MCF 10A (cell line): ENCODE measurements at regions not wholly inside any gene's neighbourhood (a gene's known extent, or its start where the extent isn't known, plus 50 kb on each side); places are given as distances from the start of the nearest gene placed in this dataset.

Experiments
- BruUV-seq: library from RNA; stranded (reverse); fragments of 400-500 nt; replicated peaks from 2 replicates; lab custom pipeline; 2021; lab: Mats Ljungman, UMichigan
- CTCF ChIA-PET: fragments of 300-600 bp; sonication (Branson Sonifier 250); formaldehyde crosslinking; extraction: SDS; loops from one replicate; lab custom pipeline; 2021; ENCODE audit warnings: antibody characterized with exemption, inconsistent platforms; lab: Yijun Ruan, JAX
- POLR2A ChIA-PET: fragments of 300-600, 350-650 bp; sonication (Branson Sonifier 250); formaldehyde crosslinking; extraction: SDS; loops from one replicate; lab custom pipeline; 2020; ENCODE audit warnings: antibody characterized with exemption, inconsistent platforms; lab: Yijun Ruan, JAX
- DNase-seq: peaks from one replicate; pipeline ENCODE4 v3.0.0-alpha.2; 2018; ENCODE audit not compliant: unreplicated experiment
- H3K27ac Mint-ChIP-seq: one replicate; pipeline ENCODE4 v1.8.0; 2022; ENCODE audit warnings: mild to moderate bottlenecking, low read depth, mixed read lengths; ENCODE audit not compliant: unreplicated experiment
- H3K27me3 Mint-ChIP-seq: one replicate; pipeline ENCODE4 v1.8.0; 2022; ENCODE audit warnings: mixed read lengths; ENCODE audit not compliant: insufficient read depth, unreplicated experiment
- H3K36me3 Mint-ChIP-seq: one replicate; pipeline ENCODE4 v1.8.0; 2022; ENCODE audit warnings: mild to moderate bottlenecking, moderate library complexity, mixed read lengths; ENCODE audit not compliant: insufficient read depth, unreplicated experiment
- H3K4me1 Mint-ChIP-seq: one replicate; pipeline ENCODE4 v1.8.0; 2022; ENCODE audit warnings: mixed read lengths; ENCODE audit not compliant: insufficient read depth, unreplicated experiment
- H3K4me3 Mint-ChIP-seq: one replicate; pipeline ENCODE4 v1.8.0; 2022; ENCODE audit warnings: mild to moderate bottlenecking, moderate library complexity, mixed read lengths; ENCODE audit not compliant: unreplicated experiment
- H3K9me3 Mint-ChIP-seq: one replicate; pipeline ENCODE4 v1.8.0; 2022; ENCODE audit warnings: mixed read lengths; ENCODE audit not compliant: unreplicated experiment
- CTCF ChIP-seq: fragments of 200-600 bp; IDR thresholded peaks from one replicate; pipeline ENCODE4 v1.8.0; 2022; ENCODE audit warnings: antibody characterized with exemption, mild to moderate bottlenecking; ENCODE audit not compliant: unreplicated experiment
- intact Hi-C: fragments of 100-400 bp; cut with micrococcal nuclease; formaldehyde crosslinking; loops from 2 replicates; pipeline ENCODE4 v1.14.1; 2022

DNA sequence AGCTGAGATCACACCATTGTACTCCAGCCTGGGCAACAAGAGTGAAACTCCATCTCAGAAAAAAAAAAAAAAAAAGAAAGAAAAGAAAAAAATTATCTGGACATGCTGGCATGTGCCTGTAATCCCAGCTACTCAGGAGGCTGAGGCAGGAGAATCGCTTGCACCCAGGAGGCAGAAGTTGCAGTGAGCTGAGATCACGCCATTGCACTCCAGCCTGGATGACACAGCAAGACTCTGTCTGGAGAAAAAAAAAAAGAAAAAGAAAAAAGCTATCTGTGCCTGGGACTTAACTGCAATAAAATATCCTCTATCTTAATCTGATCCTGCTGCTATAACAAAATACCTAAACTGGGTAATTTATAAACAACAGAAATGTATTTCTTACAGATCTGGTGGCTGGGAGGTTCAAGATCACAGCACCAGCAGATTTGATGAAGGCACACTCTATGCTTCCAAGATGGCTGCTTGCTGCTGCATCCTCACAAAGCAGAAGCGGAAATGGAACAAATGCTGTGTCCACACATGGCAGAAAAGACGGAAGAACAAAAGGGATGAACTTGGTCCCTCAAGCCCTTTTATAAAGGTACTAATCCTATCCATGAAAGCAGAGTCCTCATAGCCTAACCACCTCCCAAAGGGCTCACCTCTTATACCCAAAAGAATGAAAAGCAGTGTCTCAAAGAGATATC is 273.3 kb upstream of the JARID2 start:
- Mint-ChIP-seq H3K27ac (no peak overlapping the region), H3K4me1 (no peaks in the 10 kb centered on the region), H3K27me3 (no peaks in the 10 kb centered on the region), H3K4me3 (no peak overlapping the region), H3K36me3 (no peaks in the 10 kb centered on the region), H3K9me3 (no peaks in the 10 kb centered on the region)
- DNase-seq: no peak
- TF ChIP-seq CTCF: no peak
- ChIA-PET POLR2A (no interaction called here), CTCF (no interaction called here)
- intact Hi-C loops: no loop called here
- no TSS peak for BruUV-seq

- Mint-ChIP-seq H3K36me3 (no peaks in the 10 kb centered on the region), H3K9me3 (no peaks in the 10 kb centered on the region), H3K27ac (no peak overlapping the region), H3K27me3 (no peaks in the 10 kb centered on the region), H3K4me3 (no peak overlapping the region), H3K4me1 (no peaks in the 10 kb centered on the region)
- intact Hi-C loops: no loop called here
- TF ChIP-seq CTCF: no peak
- ChIA-PET CTCF (interaction anchor here (0.6 kb wide), 1 partner anchor 469 kb away, joined by 3 read pairs; no protein-coding TSS in a partner anchor), POLR2A (no interaction called here)
- no TSS peak for BruUV-seq
- DNase-seq: no peak
Observed at GRCh38 chr6:14974372-14974771, 271.5 kb upstream of the JARID2 start.

DNA sequence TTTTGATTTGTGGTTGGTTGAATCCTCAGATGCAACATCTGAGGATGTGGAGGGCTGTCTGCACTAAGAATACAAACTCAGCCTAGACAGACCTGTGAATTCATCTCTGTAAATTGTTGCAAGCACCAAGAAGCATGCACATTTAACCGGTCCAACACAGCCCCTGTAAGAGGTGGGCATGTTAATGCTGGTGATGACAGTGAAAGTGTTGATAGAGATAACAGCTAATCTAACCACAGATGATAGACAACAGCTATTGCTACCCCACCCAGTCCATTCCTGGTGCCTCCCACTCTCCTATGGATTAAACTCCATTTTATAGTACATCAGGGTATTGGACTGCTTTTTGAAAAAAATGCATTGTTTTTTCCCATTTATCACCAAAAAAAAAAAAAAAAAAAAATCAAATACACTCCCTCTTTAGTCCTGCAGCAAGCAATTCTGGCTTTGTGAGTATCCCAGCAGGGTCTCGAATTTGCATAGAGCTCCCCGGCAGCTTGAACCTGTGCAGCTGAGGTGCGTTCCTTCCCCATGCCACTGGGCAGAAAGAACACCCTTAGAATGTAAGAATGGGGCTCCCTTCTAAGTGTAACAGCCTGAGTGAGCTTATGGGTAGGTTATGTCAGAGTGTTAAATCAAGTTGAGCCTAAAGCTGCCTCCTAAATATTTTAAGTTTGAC is 270.9 kb upstream of the JARID2 start:
- no TSS peak for BruUV-seq
- no peak for DNase-seq
- CTCF ChIA-PET: no interaction called here
- Mint-ChIP-seq H3K4me3 (no peak overlapping the region), H3K27ac (no peak overlapping the region), H3K9me3 (no peaks in the 10 kb centered on the region), H3K36me3 (no peaks in the 10 kb centered on the region), H3K4me1 (no peaks in the 10 kb centered on the region), H3K27me3 (no peaks in the 10 kb centered on the region)
- POLR2A ChIA-PET: interaction anchor here (0.6 to 0.9 kb wide), 4 partner anchors 15 to 900 kb away, joined by 3 to 4 read pairs (median 4); no protein-coding TSS in a partner anchor
- intact Hi-C loops: no loop called here
- TF ChIP-seq CTCF: no peak

- Mint-ChIP-seq H3K36me3 (no peaks in the 10 kb centered on the region), H3K9me3 (no peaks in the 10 kb centered on the region), H3K27ac (no peak overlapping the region), H3K4me3 (no peak overlapping the region), H3K27me3 (no peaks in the 10 kb centered on the region), H3K4me1 (no peaks in the 10 kb centered on the region)
- intact Hi-C loops: no loop called here
- DNase-seq: peak; percentile 17
- no TSS peak for BruUV-seq
- no peak for TF ChIP-seq CTCF
- ChIA-PET POLR2A (interaction anchor here (0.6 to 0.9 kb wide), 5 partner anchors 15 to 900 kb away, joined by 3 to 4 read pairs (median 3); no protein-coding TSS in a partner anchor), CTCF (no interaction called here)
Observed at GRCh38 chr6:14975471-14975817, 270.4 kb upstream of the JARID2 start.
